ENCODE measurements at regions not wholly inside any gene's neighbourhood (a gene's known extent, or its start where the extent isn't known, plus 50 kb on each side); places are given as distances from the start of the nearest gene placed in this dataset.
A peak's percentile ranks its signal among the peaks of the same experiment; 100 is the strongest.

- Histone ChIP-seq H3K9me2 (ENCODE audit: insufficient read depth) (no peaks in the 10 kb centered on the region), H3K4me3 (no peak overlapping the region), H3K4me1 (ENCODE audit: insufficient read depth) (no peaks in the 10 kb centered on the region), H3K27me3 (ENCODE audit: insufficient read depth) (no peaks in the 10 kb centered on the region), H3K36me3 (ENCODE audit: insufficient read depth) (no peaks in the 10 kb centered on the region), H3K79me2 (replicated peaks; ENCODE audit: insufficient read depth) (no peaks in the 10 kb centered on the region), H2AFZ (peak overlapping the region; percentile 28; the same call in 1 of the 2 replicates), H3K4me2 (no peak overlapping the region), H3F3A (replicated peaks; ENCODE audit: low read depth) (no peaks in the 10 kb centered on the region), H4K20me1 (replicated peaks; ENCODE audit: insufficient read depth) (no peaks in the 10 kb centered on the region), H3K27ac (ENCODE audit: low read depth) (no peak overlapping the region)
- ATAC-seq, result no peak
- Mint-ChIP-seq H3K4me1 (peaks cover 4% of the 10 kb centered on the region), H3K4me3 (no peak overlapping the region), H3K36me3 (ENCODE audit: low read depth) (no peaks in the 10 kb centered on the region), H3K9me3 (no peaks in the 10 kb centered on the region; the same call in 2 of the 3 replicates), H3K27me3 (ENCODE audit: insufficient read depth, low read depth, poor library complexity) (peaks cover 12% of the 10 kb centered on the region), H3K27ac (no peak overlapping the region)
- no peak for DNase-seq (ENCODE audit: low spot score)
- no peak for TF ChIP-seq ZNF462 (CRISPR knock-in tag; IDR thresholded peaks at IDR 0.05)
- TF ChIP-seq POLR2AphosphoS5 (IDR thresholded peaks at IDR 0.05; ENCODE audit: low read depth), result no peak
- no peak for TF ChIP-seq REST (IDR thresholded peaks at IDR 0.05; ENCODE audit: unreplicated experiment)
- TF ChIP-seq ZNF114 (CRISPR knock-in tag; IDR thresholded peaks at IDR 0.05), result no peak
- TF ChIP-seq CTCF (conservative IDR thresholded peaks at IDR 0.05; ENCODE audit: low read depth in 2 of 2), result no peak
- no peak for TF ChIP-seq JUNB (IDR thresholded peaks at IDR 0.05; ENCODE audit: unreplicated experiment)
- TF ChIP-seq ZNF331 (CRISPR knock-in tag; IDR thresholded peaks at IDR 0.05; ENCODE audit: low read depth), result no peak
These were observed 167.7 kb upstream of the PDE10A start for GRCh38 chr6:165830761-165831160.

Data from GM23338 (cell line).